ENCODE measurements at regions not wholly inside any gene's neighbourhood (a gene's known extent, or its start where the extent isn't known, plus 50 kb on each side); places are given as distances from the start of the nearest gene placed in this dataset.

DNA sequence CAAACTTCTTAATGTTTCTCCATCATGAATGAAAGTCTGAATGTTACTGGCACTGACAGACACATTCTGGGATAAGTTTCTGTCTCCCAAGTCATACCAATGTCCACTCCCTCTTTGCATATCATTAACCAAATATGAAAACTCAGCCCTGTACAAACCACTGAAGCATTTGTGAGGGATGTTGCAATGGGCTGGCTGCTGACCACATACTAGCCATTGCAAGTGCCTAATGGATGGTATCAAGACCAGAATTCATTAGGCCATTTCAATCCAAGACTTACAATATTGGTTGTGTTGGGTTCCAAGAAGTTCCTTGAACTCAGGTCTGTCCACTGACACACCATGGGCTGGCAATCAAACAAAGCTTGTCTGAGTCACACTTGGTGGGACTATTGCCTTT is 73.8 kb downstream of the CBLN2 start:
- no peak for DNase-seq (ENCODE audit: low read depth, low spot score)
- no peak overlapping the region for H3K4me3 ChIP-seq (ENCODE audit: low read depth, low read length)
- TF ChIP-seq, protein P1, sequence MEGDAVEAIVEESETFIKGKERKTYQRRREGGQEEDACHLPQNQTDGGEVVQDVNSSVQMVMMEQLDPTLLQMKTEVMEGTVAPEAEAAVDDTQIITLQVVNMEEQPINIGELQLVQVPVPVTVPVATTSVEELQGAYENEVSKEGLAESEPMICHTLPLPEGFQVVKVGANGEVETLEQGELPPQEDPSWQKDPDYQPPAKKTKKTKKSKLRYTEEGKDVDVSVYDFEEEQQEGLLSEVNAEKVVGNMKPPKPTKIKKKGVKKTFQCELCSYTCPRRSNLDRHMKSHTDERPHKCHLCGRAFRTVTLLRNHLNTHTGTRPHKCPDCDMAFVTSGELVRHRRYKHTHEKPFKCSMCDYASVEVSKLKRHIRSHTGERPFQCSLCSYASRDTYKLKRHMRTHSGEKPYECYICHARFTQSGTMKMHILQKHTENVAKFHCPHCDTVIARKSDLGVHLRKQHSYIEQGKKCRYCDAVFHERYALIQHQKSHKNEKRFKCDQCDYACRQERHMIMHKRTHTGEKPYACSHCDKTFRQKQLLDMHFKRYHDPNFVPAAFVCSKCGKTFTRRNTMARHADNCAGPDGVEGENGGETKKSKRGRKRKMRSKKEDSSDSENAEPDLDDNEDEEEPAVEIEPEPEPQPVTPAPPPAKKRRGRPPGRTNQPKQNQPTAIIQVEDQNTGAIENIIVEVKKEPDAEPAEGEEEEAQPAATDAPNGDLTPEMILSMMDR (IDR thresholded peaks at IDR 0.05; ENCODE audit: insufficient read depth, low read length, missing control alignments), result no peak
- CTCF ChIA-PET, result no interaction called here
- POLR2A ChIA-PET, result no interaction called here

DNA sequence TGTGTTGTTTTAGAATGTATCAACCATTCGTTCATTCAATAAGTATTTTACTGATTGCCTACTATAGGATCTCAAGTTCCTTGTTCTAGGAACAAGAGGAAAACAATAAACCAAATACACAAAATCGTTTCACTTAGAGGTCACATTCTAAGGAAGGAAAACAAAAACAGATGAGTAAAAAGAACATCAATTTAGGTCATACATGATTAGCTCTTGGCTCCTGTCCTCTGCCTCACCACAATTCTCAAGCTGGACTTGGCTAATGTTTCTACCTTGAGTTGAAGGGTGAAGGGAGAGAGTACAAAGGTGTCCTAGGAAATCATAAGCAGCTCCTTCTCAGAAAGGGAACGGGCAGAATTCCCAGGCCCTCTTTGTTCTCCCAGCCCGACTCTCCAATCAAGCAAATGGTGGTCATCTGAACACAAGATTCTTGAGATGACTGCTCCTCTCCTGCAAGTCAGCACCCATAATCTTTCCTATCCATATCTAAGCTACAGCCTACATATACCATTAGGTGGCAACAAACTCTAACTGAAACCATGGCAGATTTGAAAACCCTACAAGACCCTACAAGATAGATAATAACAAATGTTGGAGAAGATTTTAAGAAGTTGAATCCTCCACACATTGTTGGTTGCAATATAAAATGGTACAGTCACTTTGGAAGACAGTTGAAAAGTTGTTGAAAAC is 76.0 kb downstream of the CBLN2 start:
- TF ChIP-seq, protein P1 (IDR thresholded peaks at IDR 0.05; ENCODE audit: insufficient read depth, low read length, missing control alignments), result no peak
- no peak overlapping the region for H3K4me3 ChIP-seq (ENCODE audit: low read depth, low read length)
- no peak for DNase-seq (ENCODE audit: low read depth, low spot score)
- CTCF ChIA-PET, result no interaction called here
- POLR2A ChIA-PET, result no interaction called here

DNA sequence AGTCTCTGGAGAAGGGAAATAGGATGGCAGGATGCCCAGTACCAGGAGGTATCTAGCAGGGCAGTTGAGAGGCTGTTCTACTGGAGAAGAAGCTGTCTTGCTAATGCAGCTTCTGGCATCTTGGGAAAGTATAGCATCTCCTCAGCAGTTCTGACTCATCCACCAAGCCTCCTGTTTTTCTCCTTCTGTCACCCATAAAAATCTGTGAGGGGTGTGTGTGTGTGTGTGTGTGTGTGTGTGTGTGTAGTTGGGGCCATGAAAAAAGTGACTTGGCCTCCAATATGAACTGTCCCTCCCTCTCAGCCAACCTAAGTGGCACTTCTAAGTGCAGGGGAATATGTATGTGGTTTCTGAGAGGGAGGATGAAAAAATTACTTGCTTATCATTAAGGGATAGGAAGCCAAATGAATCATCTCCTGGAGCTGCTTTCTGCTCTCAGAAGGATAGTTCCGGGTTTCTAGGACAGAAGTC is 83.9 kb downstream of the CBLN2 start:
- CTCF ChIA-PET, result no interaction called here
- POLR2A ChIA-PET, result no interaction called here
- no peak for DNase-seq (ENCODE audit: low read depth, low spot score)

DNA sequence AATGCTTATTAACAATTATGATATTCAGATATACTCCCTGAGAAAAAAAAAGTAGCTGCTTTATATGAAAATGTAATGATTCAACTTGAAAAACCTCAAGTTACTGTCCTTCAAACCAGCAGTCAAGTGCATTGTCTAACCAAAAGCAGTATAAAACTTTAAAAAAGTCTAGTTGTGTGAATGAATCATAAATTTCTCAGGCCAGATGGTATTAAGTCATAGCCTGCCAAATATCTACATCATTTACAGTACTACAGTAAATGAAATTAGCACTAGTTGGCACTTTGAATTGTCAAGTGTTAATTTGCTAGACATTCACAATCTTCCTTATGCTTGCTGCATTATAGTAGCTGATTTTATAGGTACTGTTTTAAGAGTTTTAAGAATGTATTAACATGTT is 85.9 kb downstream of the CBLN2 start:
- CTCF ChIA-PET, result no interaction called here
- POLR2A ChIA-PET, result no interaction called here
- DNase-seq (ENCODE audit: low read depth, low spot score), result no peak
- TF ChIP-seq, protein P1 (IDR thresholded peaks at IDR 0.05; ENCODE audit: insufficient read depth, low read length, missing control alignments), result no peak
- no peak overlapping the region for H3K4me3 ChIP-seq (ENCODE audit: low read depth, low read length)

More for the DNA sequence above, 83.9 kb downstream of the CBLN2 start:
- H3K4me3 ChIP-seq (ENCODE audit: low read depth, low read length), result no peak overlapping the region
- TF ChIP-seq, protein P1 (IDR thresholded peaks at IDR 0.05; ENCODE audit: insufficient read depth, low read length, missing control alignments), result no peak

DNA sequence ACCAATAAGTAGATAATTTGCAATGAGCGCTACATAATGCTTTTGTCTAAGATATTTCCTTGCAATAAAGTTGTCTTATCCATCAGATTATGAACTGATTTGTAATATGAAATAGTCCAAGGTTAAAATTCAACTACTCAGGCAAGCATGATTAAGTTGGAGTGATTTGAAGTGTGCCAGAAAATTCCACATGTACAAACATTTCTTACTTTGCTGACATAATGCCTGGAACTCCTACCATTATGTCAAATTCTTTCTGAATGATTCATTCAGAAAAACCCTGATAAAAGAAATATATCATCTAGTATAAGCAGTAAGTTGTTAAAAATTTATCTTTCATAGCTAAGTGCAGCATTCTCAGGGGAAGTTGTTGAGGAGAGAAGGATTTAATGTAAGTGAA is 87.3 kb downstream of the CBLN2 start:
- no peak overlapping the region for H3K4me3 ChIP-seq (ENCODE audit: low read depth, low read length)
- ChIA-PET POLR2A (no interaction called here), CTCF (no interaction called here)
- TF ChIP-seq, protein P1 (IDR thresholded peaks at IDR 0.05; ENCODE audit: insufficient read depth, low read length, missing control alignments), result no peak
- no peak for DNase-seq (ENCODE audit: low read depth, low spot score)

DNA sequence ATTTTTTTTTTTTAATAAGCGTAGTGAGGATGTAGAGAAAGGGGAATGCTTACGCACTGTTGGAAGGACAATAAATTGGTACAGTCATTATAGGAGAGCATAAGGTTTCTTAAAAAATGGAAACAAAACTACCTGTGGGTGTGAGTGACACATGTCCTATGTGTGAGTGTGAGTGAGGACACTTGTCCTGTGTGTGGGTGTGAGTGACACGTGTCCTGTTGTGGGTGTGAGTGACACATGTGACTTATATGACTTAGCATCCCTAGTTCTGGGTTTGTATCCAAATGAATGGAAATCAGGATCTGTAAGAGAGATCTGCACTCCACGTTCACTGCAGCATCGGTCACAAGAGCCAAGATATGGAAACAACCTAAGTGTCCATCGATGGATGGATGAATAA is 91.8 kb downstream of the CBLN2 start:
- ChIA-PET CTCF (no interaction called here), POLR2A (no interaction called here)
- H3K4me3 ChIP-seq (ENCODE audit: low read depth, low read length), result no peak overlapping the region
- TF ChIP-seq, protein P1 (IDR thresholded peaks at IDR 0.05; ENCODE audit: insufficient read depth, low read length, missing control alignments), result no peak
- DNase-seq (ENCODE audit: low read depth, low spot score), result no peak

All from AG04449 (cell line).